Esophagus muscularis mucosa (tissue), 3 donors: ENCODE measurements at regions not wholly inside any gene's neighbourhood (a gene's known extent, or its start where the extent isn't known, plus 50 kb on each side); places are given as distances from the start of the nearest gene placed in this dataset.

ENCODE experiments used
- CTCF ChIP-seq, 3 experiments: fragments of 200-600 bp in 2 of 3; fragments of 450-650 bp in 1 of 3; sonication (generic) in 2 of 3; IDR thresholded peaks; one replicate each; pipeline ENCODE4 v1.5.1; 2017 to 2019; ENCODE audit warnings: antibody characterized with exemption in 3 of 3, mild to moderate bottlenecking in 2 of 3, moderate library complexity in 1 of 3
- POLR2A ChIP-seq: fragments of 450-650 bp; IDR thresholded peaks from one replicate; pipeline ENCODE4 v1.6.1; 2017; ENCODE audit warnings: antibody characterized with exemption, moderate library complexity, mild to moderate bottlenecking, low read depth
- POLR2AphosphoS5 ChIP-seq, 2 donors: sonication (generic); formaldehyde crosslinking; IDR thresholded peaks; one replicate each; pipeline ENCODE4 v1.6.1; 2017; ENCODE audit warnings: antibody characterized with exemption in 2 of 2

GRCh38 chr12:13887779-13888388 lies 93.5 kb downstream of the GRIN2B start:
- TF ChIP-seq CTCF (IDR thresholded peaks at IDR 0.05) (no peak), POLR2AphosphoS5 (IDR thresholded peaks at IDR 0.05) (no peak), POLR2A (no peak)
